Thoracic aorta (tissue), 2 donors: ENCODE measurements at regions not wholly inside any gene's neighbourhood (a gene's known extent, or its start where the extent isn't known, plus 50 kb on each side); places are given as distances from the start of the nearest gene placed in this dataset.

Experiments
- ATAC-seq: fragments of 150-250 bp; one replicate; pipeline ENCODE4 v1.8.0; 2017; ENCODE audit warnings: low read depth; ENCODE audit not compliant: insufficient number of reproducible peaks, low FRiP score
- DNase-seq: peaks from one replicate; pipeline ENCODE4 v3.0.0-alpha.2; 2020; ENCODE audit warnings: low spot score
- H3K27ac ChIP-seq, 2 donors: fragments of 200-600 bp; sonication (generic); 1 replicate in 1 of 2; 2 replicates in 1 of 2; pipeline ENCODE4 v1.5.1; 2016; ENCODE audit warnings: mild to moderate bottlenecking in 2 of 2, moderate library complexity in 2 of 2
- H3K27me3 ChIP-seq: fragments of 200-600 bp; sonication (generic); replicated peaks from 2 replicates; pipeline ENCODE4 v1.6.0; 2016; ENCODE audit warnings: mild to moderate bottlenecking; ENCODE audit not compliant: insufficient read depth
- H3K36me3 ChIP-seq: fragments of 200-600 bp; sonication (generic); one replicate; pipeline ENCODE4 v1.5.1; 2016
- H3K4me1 ChIP-seq, 2 donors: fragments of 200-600 bp; sonication (generic); 1 replicate in 1 of 2; 2 replicates in 1 of 2; pipeline versions ENCODE4 v1.5.1 to v1.6.0; 2016; ENCODE audit warnings: low read depth in 2 of 2, mild to moderate bottlenecking in 1 of 2; ENCODE audit not compliant: control insufficient read depth in 1 of 2
- H3K4me3 ChIP-seq: fragments of 200-600 bp; sonication (generic); 2 replicates; pipeline ENCODE4 v1.5.1; 2016; ENCODE audit warnings: mild to moderate bottlenecking
- H3K9me3 ChIP-seq: fragments of 200-600 bp; sonication (generic); 2 replicates; pipeline ENCODE4 v1.5.1; 2016
- CTCF ChIP-seq: fragments of 200-600 bp; sonication (generic); IDR thresholded peaks from one replicate; pipeline ENCODE4 v1.5.1; 2019; ENCODE audit warnings: antibody characterized with exemption

- no peak for TF ChIP-seq CTCF
- Histone ChIP-seq H3K4me1 (no peaks in the 10 kb centered on the region), H3K4me3 (no peak overlapping the region), H3K27ac (no peak overlapping the region), H3K27me3 (no peaks in the 10 kb centered on the region), H3K36me3 (no peaks in the 10 kb centered on the region), H3K9me3 (no peaks in the 10 kb centered on the region)
- no peak for DNase-seq
- no peak for ATAC-seq
Measured at GRCh38 chr9:26157411-26157810, 479.2 kb upstream of the TUSC1 start.

GRCh38 chr9:26152350-26152749, 474.1 kb upstream of the TUSC1 start:
- Histone ChIP-seq H3K4me3 (no peak overlapping the region), H3K27me3 (no peaks in the 10 kb centered on the region), H3K9me3 (no peaks in the 10 kb centered on the region), H3K4me1 (no peaks in the 10 kb centered on the region), H3K36me3 (no peaks in the 10 kb centered on the region), H3K27ac (no peak overlapping the region)
- no peak for ATAC-seq
- no peak for TF ChIP-seq CTCF
- no peak for DNase-seq

DNA sequence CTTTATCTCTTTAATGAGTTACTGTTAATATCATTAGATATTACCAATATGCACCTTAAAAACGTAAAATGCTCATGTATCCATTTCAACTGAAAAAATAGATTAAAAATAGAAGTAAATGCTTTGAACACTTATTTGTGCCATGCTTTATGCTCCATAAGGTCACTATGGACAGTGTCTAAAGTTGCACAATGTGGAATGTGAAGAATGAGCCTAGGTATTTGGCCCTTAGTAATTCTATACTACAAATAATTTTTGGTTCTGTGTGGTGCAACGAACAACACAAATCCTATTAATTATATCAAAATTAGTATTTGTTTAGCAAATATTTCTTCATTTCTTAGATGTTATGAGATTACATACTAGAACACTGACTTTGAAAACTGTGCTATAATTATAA, 469.9 kb upstream of the TUSC1 start:
- no peaks in the 10 kb centered on the region for H3K4me1 ChIP-seq
- H3K36me3 ChIP-seq, result no peaks in the 10 kb centered on the region
- ATAC-seq (no peak), DNase-seq (no peak)
- no peaks in the 10 kb centered on the region for H3K27me3 ChIP-seq
- no peak overlapping the region for H3K4me3 ChIP-seq
- TF ChIP-seq CTCF, result no peak
- H3K9me3 ChIP-seq, result no peaks in the 10 kb centered on the region
- H3K27ac ChIP-seq, result no peak overlapping the region

DNA sequence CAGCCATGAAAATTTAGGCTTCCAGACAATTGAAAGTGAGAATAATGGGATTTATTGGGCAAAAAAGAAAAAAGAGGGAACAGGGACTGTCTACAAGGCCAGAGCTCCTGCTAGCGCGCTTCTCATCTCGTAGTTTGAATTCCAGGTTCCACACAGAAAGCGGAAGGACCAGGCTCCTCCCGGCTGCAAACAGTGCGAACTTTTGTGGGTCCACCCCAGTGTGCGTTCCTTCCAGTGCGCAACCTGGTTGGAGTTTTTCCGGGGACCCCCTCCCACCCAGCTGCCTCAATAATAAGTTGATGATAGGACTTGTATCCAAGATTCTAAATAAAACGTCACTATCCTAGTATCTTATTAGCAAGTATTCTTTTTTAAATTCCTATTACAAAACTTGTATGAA, 467.7 kb upstream of the TUSC1 start:
- no peak for ATAC-seq
- Histone ChIP-seq H3K27ac (no peak overlapping the region), H3K4me3 (no peak overlapping the region), H3K9me3 (no peaks in the 10 kb centered on the region), H3K27me3 (no peaks in the 10 kb centered on the region), H3K4me1 (no peaks in the 10 kb centered on the region), H3K36me3 (no peaks in the 10 kb centered on the region)
- DNase-seq, result no peak
- TF ChIP-seq CTCF, result no peak

GRCh38 chr9:26142631-26143030, 464.4 kb upstream of the TUSC1 start:
- Histone ChIP-seq H3K27me3 (no peaks in the 10 kb centered on the region), H3K36me3 (no peaks in the 10 kb centered on the region), H3K9me3 (no peaks in the 10 kb centered on the region), H3K4me3 (no peak overlapping the region), H3K27ac (no peak overlapping the region), H3K4me1 (no peaks in the 10 kb centered on the region)
- no peak for TF ChIP-seq CTCF
- ATAC-seq (no peak), DNase-seq (no peak)
